ENCODE measurements at regions not wholly inside any gene's neighbourhood (a gene's known extent, or its start where the extent isn't known, plus 50 kb on each side); places are given as distances from the start of the nearest gene placed in this dataset.

DNA sequence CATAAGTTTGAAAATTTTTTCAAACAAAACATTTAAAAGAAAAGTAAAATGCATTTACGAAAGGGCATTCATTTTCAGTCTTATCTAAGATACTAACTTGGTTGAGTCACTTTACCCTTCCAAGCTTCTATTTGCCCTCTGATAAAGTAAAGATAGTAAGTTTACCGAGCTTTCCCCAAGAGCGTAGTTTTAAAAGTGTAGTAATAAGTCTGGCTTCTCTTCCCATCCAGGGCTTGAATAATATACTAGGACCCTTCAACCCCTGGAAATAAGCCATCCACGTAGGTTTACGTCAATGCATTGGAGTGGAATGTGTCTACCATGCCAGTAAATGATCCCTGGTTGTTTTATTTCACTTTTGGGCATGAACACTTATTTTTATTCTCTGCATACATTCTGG lies 608.3 kb downstream of the NTRK3 start:
- TF ChIP-seq CTCF (IDR thresholded peaks at IDR 0.05; ENCODE audit: low read depth, low read length) = no peak
- TF ChIP-seq EZH2phosphoT487 (IDR thresholded peaks at IDR 0.05; ENCODE audit: low read depth) = no peak
